Skeletal muscle tissue (tissue), 3 donors: ENCODE measurements at regions not wholly inside any gene's neighbourhood (a gene's known extent, or its start where the extent isn't known, plus 50 kb on each side); places are given as distances from the start of the nearest gene placed in this dataset.
"Not testable (repeated sequence)": the region's sequence is repeated elsewhere in the genome, so short reads cannot be mapped to it uniquely, and the experiment has no call there.

ENCODE experiments used
- H3K27ac ChIP-seq: one replicate; pipeline ENCODE4 v1.7.0; 2013; ENCODE audit warnings: mild to moderate bottlenecking, low read depth, low read length, inconsistent platforms
- H3K27me3 ChIP-seq, 3 donors: one replicate each; pipeline ENCODE4 v1.7.0; 2013; ENCODE audit warnings: low read length in 3 of 3; ENCODE audit not compliant: control insufficient read depth in 3 of 3, insufficient read depth in 3 of 3
- H3K36me3 ChIP-seq, 3 donors: one replicate each; pipeline ENCODE4 v1.7.0; 2013; ENCODE audit warnings: low read length in 3 of 3; ENCODE audit not compliant: control insufficient read depth in 3 of 3, insufficient read depth in 3 of 3
- H3K4me1 ChIP-seq, 3 donors: one replicate each; pipeline ENCODE4 v1.7.0; 2013; ENCODE audit warnings: low read length in 3 of 3, mild to moderate bottlenecking in 3 of 3; ENCODE audit not compliant: control insufficient read depth in 3 of 3, insufficient read depth in 3 of 3
- H3K4me3 ChIP-seq, 3 donors: one replicate each; pipeline ENCODE4 v1.7.0; 2013; ENCODE audit warnings: low read length in 3 of 3
- H3K9ac ChIP-seq, 3 donors: one replicate each; pipeline ENCODE4 v1.7.0; 2013; ENCODE audit warnings: low read length in 3 of 3, mild to moderate bottlenecking in 3 of 3, moderate library complexity in 2 of 3, low read depth in 1 of 3
- H3K9me3 ChIP-seq, 3 donors: one replicate each; pipeline ENCODE4 v1.7.0; 2013; ENCODE audit warnings: low read length in 3 of 3; ENCODE audit not compliant: control insufficient read depth in 3 of 3
- donor health status: Osteomylitis.

DNA sequence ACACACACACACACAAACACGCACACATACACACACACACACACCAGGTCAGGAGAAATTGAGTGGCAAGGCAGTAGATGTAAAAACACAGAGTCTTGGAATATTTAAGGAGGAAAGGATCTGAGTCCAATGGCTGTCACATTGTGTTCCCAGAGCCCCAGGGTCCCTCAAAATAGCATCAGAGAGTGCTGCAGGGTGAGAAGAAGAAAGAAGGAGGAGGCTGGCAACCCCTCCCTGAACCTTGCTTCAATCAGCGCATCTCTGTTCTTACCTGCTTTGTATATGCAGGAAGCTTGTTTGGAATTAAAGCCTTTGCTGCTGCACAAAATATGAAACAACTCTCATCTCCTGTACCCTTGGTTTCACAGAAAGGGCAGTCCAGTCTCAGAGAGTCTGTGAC is 406.5 kb downstream of the MIAT start:
- Histone ChIP-seq H3K27ac (no peak overlapping the region), H3K4me3 (no peak overlapping the region), H3K4me1 (no peaks in the 10 kb centered on the region), H3K36me3 (no peaks in the 10 kb centered on the region), H3K9me3 (no peaks in the 10 kb centered on the region), H3K27me3 (peaks cover 29 to 37% (median 33%) of the 10 kb centered on the region in 3 donors), H3K9ac (no peak overlapping the region)

DNA sequence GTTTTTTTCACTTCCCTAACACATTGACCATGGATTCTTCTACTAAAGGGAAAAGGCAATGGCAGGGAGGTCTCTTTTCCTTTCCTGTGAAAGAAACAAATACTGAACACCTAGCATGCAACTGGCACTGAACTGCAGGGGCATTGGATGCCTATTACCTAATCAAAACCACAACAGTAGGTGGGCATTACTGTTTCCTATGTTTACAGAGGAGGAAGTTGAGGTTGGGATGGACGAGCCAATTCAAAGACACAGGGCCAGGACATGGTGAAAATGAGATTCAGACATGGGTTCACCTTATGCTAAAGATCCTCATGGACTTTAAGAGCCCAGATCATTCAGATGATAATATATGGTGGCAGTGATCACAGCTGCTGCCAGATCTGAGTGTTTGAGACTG is 407.0 kb downstream of the MIAT start:
- Histone ChIP-seq H3K36me3 (no peaks in the 10 kb centered on the region), H3K4me3 (no peak overlapping the region), H3K4me1 (no peaks in the 10 kb centered on the region), H3K9me3 (no peaks in the 10 kb centered on the region), H3K27ac (no peak overlapping the region), H3K27me3 (peaks cover 29 to 37% (median 34%) of the 10 kb centered on the region in 3 donors), H3K9ac (no peak overlapping the region)

DNA sequence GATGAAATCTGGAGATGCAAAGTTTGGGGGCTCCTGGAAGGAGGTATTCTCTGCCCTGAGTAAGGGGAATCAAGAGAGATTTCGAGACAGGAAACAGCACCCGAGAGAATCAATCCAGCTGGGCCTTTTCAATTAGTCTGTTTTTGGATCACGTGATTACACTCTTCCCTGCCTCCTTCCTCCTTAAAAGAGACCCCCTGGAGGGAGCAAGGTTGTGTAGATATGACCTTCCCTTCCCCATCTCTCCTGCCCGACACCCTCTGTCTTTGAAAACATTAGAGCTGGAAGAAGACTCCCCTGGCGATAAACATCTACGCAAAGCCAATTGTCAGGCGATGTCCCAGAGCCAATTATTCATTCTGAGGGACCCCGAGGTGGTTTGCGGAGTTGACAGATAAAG is 407.9 kb downstream of the MIAT start:
- Histone ChIP-seq H3K9me3 (no peaks in the 10 kb centered on the region), H3K27me3 (peaks cover 31 to 37% (median 37%) of the 10 kb centered on the region in 3 donors), H3K9ac (no peak overlapping the region), H3K27ac (no peak overlapping the region), H3K4me3 (no peak overlapping the region), H3K4me1 (no peaks in the 10 kb centered on the region), H3K36me3 (no peaks in the 10 kb centered on the region)

DNA sequence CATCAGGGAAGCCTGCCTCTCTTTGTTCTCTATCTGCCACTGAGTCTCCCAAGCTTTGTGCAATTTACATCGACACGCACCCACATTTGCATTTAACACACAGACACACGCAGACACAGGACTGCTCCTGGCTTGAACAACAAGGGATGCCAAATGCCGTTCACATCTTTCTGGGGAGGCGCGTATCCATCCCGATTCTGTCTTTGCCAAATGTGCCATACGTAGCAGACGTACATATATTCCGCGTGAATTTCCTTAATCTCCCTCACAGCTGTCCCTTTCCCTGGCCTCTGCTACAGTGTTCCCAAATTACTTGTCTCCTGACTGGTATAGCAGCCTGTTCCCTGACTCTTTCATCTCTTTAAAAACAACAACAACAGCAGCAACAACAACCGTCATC is 409.5 kb downstream of the MIAT start:
- H3K27ac ChIP-seq: no peak overlapping the region
- H3K9me3 ChIP-seq: no peaks in the 10 kb centered on the region
- H3K36me3 ChIP-seq: no peaks in the 10 kb centered on the region
- peaks cover 41 to 50% (median 47%) of the 10 kb centered on the region in 3 donors for H3K27me3 ChIP-seq
- H3K4me3 ChIP-seq: no peak overlapping the region
- H3K4me1 ChIP-seq: no peaks in the 10 kb centered on the region
- no peak overlapping the region for H3K9ac ChIP-seq

DNA sequence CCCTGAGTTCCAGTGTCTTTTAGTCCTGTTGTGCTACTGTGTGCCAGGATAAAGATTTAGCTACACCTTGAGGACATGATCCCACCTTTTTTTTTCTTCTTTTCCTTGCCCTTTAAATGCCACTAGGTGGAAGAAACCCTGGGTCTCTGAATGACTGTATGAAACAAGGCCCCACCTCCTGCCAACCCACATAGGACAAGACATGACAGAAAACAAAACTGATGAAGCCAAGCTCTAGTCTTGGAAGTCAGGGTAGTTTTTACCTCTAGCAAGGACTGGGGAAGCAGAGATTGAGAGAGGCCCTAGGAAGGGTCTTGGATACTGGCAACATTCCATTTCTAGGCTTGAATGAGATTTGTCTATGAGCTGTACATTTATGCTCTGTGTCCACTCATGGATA is 410.7 kb downstream of the MIAT start:
- Histone ChIP-seq H3K4me3 (no peak overlapping the region), H3K4me1 (no peaks in the 10 kb centered on the region), H3K27ac (no peak overlapping the region), H3K36me3 (no peaks in the 10 kb centered on the region), H3K9ac (no peak overlapping the region), H3K27me3 (peaks cover 41 to 52% (median 48%) of the 10 kb centered on the region in 3 donors), H3K9me3 (no peaks in the 10 kb centered on the region)

DNA sequence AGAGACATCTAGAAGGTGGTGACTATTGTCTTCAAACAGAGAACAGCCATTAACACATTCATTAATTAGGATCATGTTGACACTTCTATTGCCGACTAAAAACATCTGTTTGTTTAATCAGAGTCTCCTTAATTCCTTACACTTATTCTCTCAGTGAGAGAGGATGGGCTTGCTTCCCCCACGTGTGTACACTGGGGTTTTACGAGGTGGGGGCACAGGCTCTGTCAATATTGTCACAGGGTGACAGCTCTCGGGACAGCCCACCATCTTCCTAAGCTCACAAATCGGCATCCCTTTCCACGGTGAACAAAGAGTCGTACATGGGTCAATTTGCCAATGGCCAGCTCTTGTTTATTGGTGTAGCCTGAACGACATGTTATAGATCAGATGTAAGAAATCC is 413.2 kb downstream of the MIAT start:
- Histone ChIP-seq H3K9ac (no peak overlapping the region), H3K9me3 (no peaks in the 10 kb centered on the region), H3K27me3 (peaks cover 41 to 56% (median 55%) of the 10 kb centered on the region in 3 donors), H3K36me3 (no peaks in the 10 kb centered on the region), H3K27ac (no peak overlapping the region), H3K4me3 (no peak overlapping the region), H3K4me1 (no peaks in the 10 kb centered on the region)

DNA sequence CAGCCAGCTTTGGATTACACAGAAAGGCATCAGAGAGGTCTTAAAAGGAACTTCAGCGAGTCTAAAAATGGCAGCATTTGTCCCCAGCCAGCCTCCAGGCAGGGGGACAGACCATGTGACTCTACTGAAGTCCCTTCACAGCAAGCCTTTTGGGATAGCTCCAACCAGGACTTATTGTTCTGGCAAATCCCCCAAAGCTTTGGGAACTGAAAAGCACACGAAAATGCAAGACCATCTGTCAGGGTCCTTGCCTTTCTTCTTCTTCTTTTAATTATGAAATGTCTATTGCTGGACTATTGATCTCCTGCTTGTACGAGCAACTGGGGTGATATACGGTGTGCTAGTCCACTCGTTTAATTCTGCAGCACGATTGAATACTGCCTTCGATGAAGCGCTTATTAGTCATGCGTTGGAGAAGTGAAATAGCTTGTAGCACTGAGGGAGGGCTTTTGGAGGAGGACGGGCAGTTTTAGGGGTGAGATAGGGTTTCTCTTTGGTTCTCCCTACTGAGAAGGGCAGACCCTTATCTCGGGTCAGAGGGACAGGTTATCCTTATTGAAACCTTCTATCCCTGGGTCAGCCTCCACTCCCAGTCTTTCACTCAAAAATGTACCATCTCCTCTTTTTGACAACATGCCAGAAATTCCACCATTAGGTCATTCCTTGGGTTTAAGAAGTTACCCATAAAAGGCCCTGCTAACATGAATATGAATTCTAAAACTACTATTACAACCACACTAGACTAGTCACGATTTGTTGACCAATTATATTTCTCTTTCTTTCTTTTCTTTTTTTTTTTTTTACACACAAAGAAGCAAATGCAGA is 416.4 kb downstream of the MIAT start:
- peaks cover 40 to 57% (median 42%) of the 10 kb centered on the region in 3 donors for H3K27me3 ChIP-seq

DNA sequence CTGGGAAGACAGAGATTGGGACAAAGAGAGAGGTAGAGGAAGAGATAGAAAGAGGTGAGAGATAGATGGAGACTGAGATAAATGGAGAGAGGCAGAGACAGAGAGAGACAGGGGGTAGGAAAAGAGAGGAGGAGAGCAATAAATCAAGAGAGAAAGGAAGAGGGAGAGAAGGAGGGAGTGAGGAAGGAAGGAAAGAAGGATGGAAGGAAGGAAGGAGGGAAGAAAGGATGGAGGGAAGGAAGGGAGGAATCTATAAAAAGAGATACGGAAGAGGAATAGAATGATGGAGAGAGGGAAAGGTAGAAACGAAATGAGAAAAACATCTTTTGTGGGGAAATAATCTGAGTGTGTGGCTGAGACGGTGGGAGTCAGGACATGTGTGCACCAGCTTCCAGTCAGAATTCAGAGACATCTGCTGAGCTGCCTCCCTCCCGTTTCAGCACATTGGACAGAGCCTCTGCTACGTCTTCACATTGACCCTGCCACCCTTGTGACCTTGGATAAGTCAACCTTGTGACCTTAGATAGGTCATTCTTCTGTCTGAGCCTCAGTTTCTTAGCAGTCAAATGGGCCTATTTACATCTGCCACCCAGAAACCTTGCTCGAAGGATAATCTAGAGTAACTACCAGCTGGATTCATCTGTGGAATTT is 417.8 kb downstream of the MIAT start:
- H3K9me3 ChIP-seq: no peaks in the 10 kb centered on the region
- peaks cover 36 to 64% (median 50%) of the 10 kb centered on the region in 3 donors for H3K27me3 ChIP-seq
- H3K4me3 ChIP-seq: no peak overlapping the region
- H3K27ac ChIP-seq: no peak overlapping the region
- H3K9ac ChIP-seq: no peak overlapping the region
- H3K36me3 ChIP-seq: no peaks in the 10 kb centered on the region
- no peaks in the 10 kb centered on the region for H3K4me1 ChIP-seq

More for the DNA sequence above, 416.4 kb downstream of the MIAT start:
- no peaks in the 10 kb centered on the region for H3K36me3 ChIP-seq
- H3K4me1 ChIP-seq: no peaks in the 10 kb centered on the region
- no peaks in the 10 kb centered on the region for H3K9me3 ChIP-seq
- H3K27ac ChIP-seq: no peak overlapping the region
- no peak overlapping the region for H3K4me3 ChIP-seq
- no peak overlapping the region for H3K9ac ChIP-seq

DNA sequence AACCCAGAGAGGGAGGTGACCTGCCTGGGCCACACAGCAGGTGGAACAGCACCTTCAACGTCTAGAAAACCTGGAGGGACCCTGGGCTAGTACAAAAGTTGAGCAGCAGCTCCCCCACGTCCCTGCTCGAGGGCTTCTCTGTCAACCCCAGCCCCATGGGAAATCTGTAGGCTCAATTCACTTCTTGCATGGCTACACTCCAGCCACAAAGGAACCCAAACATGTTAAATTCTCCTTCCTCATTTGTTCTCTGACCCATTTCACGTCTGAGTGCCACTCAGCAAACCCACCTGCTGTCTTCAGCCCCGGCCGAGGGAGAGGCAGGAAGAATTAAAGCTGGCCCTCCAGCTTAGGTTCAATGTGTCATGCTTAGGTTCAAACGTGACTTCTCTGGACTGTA is 418.5 kb downstream of the MIAT start:
- H3K36me3 ChIP-seq: no peaks in the 10 kb centered on the region
- H3K4me3 ChIP-seq: no peak overlapping the region
- H3K9ac ChIP-seq: no peak overlapping the region
- no peaks in the 10 kb centered on the region for H3K9me3 ChIP-seq
- no peaks in the 10 kb centered on the region for H3K4me1 ChIP-seq
- peaks cover 32 to 64% (median 46%) of the 10 kb centered on the region in 3 donors for H3K27me3 ChIP-seq
- H3K27ac ChIP-seq: no peak overlapping the region

DNA sequence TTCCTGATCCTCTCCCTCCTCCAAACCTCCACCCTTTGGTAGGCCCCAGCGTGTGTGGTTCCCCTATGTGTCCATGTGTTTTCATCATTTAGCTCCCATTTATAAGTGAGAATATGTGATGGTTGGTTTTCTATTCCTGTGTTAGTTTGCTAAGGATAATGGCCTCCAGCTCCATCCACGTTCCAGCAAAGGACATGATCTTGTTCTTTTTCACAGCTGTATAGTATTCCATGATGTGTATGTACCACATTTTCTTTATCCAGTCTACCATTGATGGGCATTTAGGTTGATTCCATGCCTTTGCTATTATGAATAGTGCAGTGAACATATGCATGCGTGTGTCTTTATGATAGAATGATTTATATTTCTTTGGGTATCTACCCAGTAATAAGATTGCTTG is 420.7 kb downstream of the MIAT start:
- not testable (repeated sequence) for H3K36me3 ChIP-seq, H3K9me3 ChIP-seq, H3K27ac ChIP-seq, H3K4me3 ChIP-seq, H3K9ac ChIP-seq, H3K4me1 ChIP-seq
- peaks cover 24 to 52% (median 40%) of the 10 kb centered on the region in 3 donors for H3K27me3 ChIP-seq
